Posterior cingulate gyrus (tissue), 11 donors: ENCODE measurements at regions not wholly inside any gene's neighbourhood (a gene's known extent, or its start where the extent isn't known, plus 50 kb on each side); places are given as distances from the start of the nearest gene placed in this dataset.
A peak's percentile ranks its signal among the peaks of the same experiment; 100 is the strongest.
"Not testable (repeated sequence)": the region's sequence is repeated elsewhere in the genome, so short reads cannot be mapped to it uniquely, and the experiment has no call there.

ENCODE experiments used
- DNase-seq, 10 donors: peaks; one replicate each; pipeline versions ENCODE4 v3.0.0 to v3.0.0-alpha.2; 2020 to 2021; ENCODE audit warnings: mixed read lengths in 3 of 10
- intact Hi-C: fragments of 100-400 bp; cut with DNase I; formaldehyde crosslinking; loops from one replicate; pipeline ENCODE4 v1.15.1; 2023

GRCh38 chr14:106753751-106754150, 1227.4 kb downstream of the TMEM121 start:
- DNase-seq, intact Hi-C loops: not testable (repeated sequence)

GRCh38 chr14:106757444-106757843, 1231.1 kb downstream of the TMEM121 start:
- intact Hi-C loops: not testable (repeated sequence)

GRCh38 chr14:106761886-106762816, 1235.8 kb downstream of the TMEM121 start:
- DNase-seq, intact Hi-C loops: not testable (repeated sequence)

More at GRCh38 chr14:106757444-106757843, 1231.1 kb downstream of the TMEM121 start:
- DNase-seq: not testable (repeated sequence)

GRCh38 chr14:106764968-106765369, 1238.6 kb downstream of the TMEM121 start:
- intact Hi-C loops, DNase-seq: not testable (repeated sequence)

GRCh38 chr14:106766145-106766544, 1239.8 kb downstream of the TMEM121 start:
- no peak for DNase-seq
- intact Hi-C loops: no loop called here

GRCh38 chr14:106766551-106767277, 1240.3 kb downstream of the TMEM121 start:
- intact Hi-C loops, DNase-seq: not testable (repeated sequence)

GRCh38 chr14:106768230-106768629, 1241.8 kb downstream of the TMEM121 start:
- intact Hi-C loops, DNase-seq: not testable (repeated sequence)

GRCh38 chr14:106768972-106769700, 1242.8 kb downstream of the TMEM121 start:
- DNase-seq, intact Hi-C loops: not testable (repeated sequence)

- DNase-seq, intact Hi-C loops: not testable (repeated sequence)
These were observed 1243.8 kb downstream of the TMEM121 start for GRCh38 chr14:106770158-106770672.

- intact Hi-C loops: not testable (repeated sequence)
- DNase-seq: peak in 4 of 10 donors; percentile 8 to 80 (median 22)
These were observed 1248.6 kb downstream of the TMEM121 start for GRCh38 chr14:106774889-106775480.

- intact Hi-C loops: no loop called here
- DNase-seq: no peak
These were observed 1250.1 kb downstream of the TMEM121 start for GRCh38 chr14:106776395-106776983.

- DNase-seq: no peak
- intact Hi-C loops: no loop called here
These were observed 1252.6 kb downstream of the TMEM121 start for GRCh38 chr14:106778986-106779385.

GRCh38 chr14:106786697-106787096, 1260.3 kb downstream of the TMEM121 start:
- DNase-seq: no peak
- intact Hi-C loops: no loop called here

- intact Hi-C loops: no loop called here
- no peak for DNase-seq
These were observed 1261.2 kb downstream of the TMEM121 start for GRCh38 chr14:106787626-106788025.

GRCh38 chr14:106788534-106788933, 1262.2 kb downstream of the TMEM121 start:
- intact Hi-C loops: no loop called here
- DNase-seq: no peak

- intact Hi-C loops: no loop called here
- DNase-seq: no peak
These were observed 1262.9 kb downstream of the TMEM121 start for GRCh38 chr14:106789318-106789717.

GRCh38 chr14:106790189-106791036, 1264.0 kb downstream of the TMEM121 start:
- DNase-seq: peak in 6 of 10 donors; percentile 9 to 87 (median 43)
- intact Hi-C loops: no loop called here

GRCh38 chr14:106792543-106792942, 1266.2 kb downstream of the TMEM121 start:
- DNase-seq: no peak
- intact Hi-C loops: no loop called here

GRCh38 chr14:106798166-106798565, 1271.8 kb downstream of the TMEM121 start:
- intact Hi-C loops, DNase-seq: not testable (repeated sequence)
